GM12878 (cell line): ENCODE measurements at regions not wholly inside any gene's neighbourhood (a gene's known extent, or its start where the extent isn't known, plus 50 kb on each side); places are given as distances from the start of the nearest gene placed in this dataset.

ENCODE experiments used
- ATAC-seq: fragments of 200-7000 bp; cut with Tn5 transposase; 3 replicates; pipeline ENCODE4 v1.9.1; 2020; ENCODE audit warnings: mild to moderate bottlenecking, moderate library complexity
- BruUV-seq: library from RNA; stranded (reverse); fragments of 400-500 nt; replicated peaks from 2 replicates; lab custom pipeline; 2021; lab: Mats Ljungman, UMichigan
- CTCF ChIA-PET: fragments of 300-600 bp; sonication (Branson Sonifier 250); formaldehyde crosslinking; extraction: SDS; loops from one replicate; lab custom pipeline; 2021; ENCODE audit warnings: inconsistent platforms; lab: Yijun Ruan, JAX
- POLR2A ChIA-PET: fragments of 350-600 bp; formaldehyde crosslinking; extraction: SDS; loops from one replicate; lab custom pipeline; 2021; ENCODE audit warnings: inconsistent platforms; lab: Charles Lee
- RAD21 ChIA-PET: fragments of 300-600 bp; sonication (Branson Sonifier 250); formaldehyde crosslinking; loops from one replicate; lab custom pipeline; 2023; ENCODE audit warnings: antibody characterized with exemption; ENCODE audit not compliant: unreplicated experiment; lab: Charles Lee
- SMC1A ChIA-PET: fragments of 300-600 bp; sonication (Branson Sonifier 250); formaldehyde crosslinking; loops from one replicate; lab custom pipeline; 2023; ENCODE audit not compliant: unreplicated experiment, uncharacterized antibody; lab: Charles Lee
- DNase-seq: peaks from one replicate; pipeline ENCODE4 v3.0.0-alpha.2; 2011; ENCODE audit warnings: low read depth, low spot score
- FAIRE-seq: peaks from 3 replicates; lab custom pipeline; 2011; peaks lifted over from hg19 to GRCh38; lab: Jason Lieb, UNC
- H2AFZ ChIP-seq: 2 replicates; pipeline ENCODE4 v1.6.0; 2011; ENCODE audit warnings: low read depth, low read length, control low read depth; ENCODE audit not compliant: control insufficient read depth
- H3K27ac ChIP-seq: 2 replicates; pipeline ENCODE4 v1.5.1; 2011; ENCODE audit warnings: control low read depth; ENCODE audit not compliant: control insufficient read depth, insufficient read depth
- H3K27me3 ChIP-seq, 2 experiments: replicated peaks in 1 of 2; 2 replicates each; pipeline versions ENCODE4 v1.6.0 to v1.6.1; 2011; ENCODE audit warnings: low read length in 1 of 2; ENCODE audit not compliant: control insufficient read depth in 2 of 2, insufficient read depth in 2 of 2
- H3K36me3 ChIP-seq, 2 experiments: 2 replicates each; pipeline ENCODE4 v1.5.1; 2011; ENCODE audit warnings: low read length in 1 of 2; ENCODE audit not compliant: control insufficient read depth in 2 of 2, insufficient read depth in 2 of 2
- H3K4me1 ChIP-seq: 2 replicates; pipeline ENCODE4 v1.6.1; 2011; ENCODE audit warnings: mild to moderate bottlenecking, low read length, moderate library complexity, mixed read lengths; ENCODE audit not compliant: control insufficient read depth, insufficient read depth
- H3K4me2 ChIP-seq: 2 replicates; pipeline ENCODE4 v1.6.0; 2011; ENCODE audit warnings: control low read depth; ENCODE audit not compliant: control insufficient read depth, insufficient read depth
- H3K4me3 ChIP-seq: fragments of 200-600 bp; sonication (generic); 2 replicates; pipeline ENCODE4 v1.5.1; 2016
- H3K79me2 ChIP-seq: 2 replicates; pipeline ENCODE4 v1.6.0; 2011; ENCODE audit warnings: low read length; ENCODE audit not compliant: control insufficient read depth, insufficient read depth
- H3K9ac ChIP-seq: 2 replicates; pipeline ENCODE4 v1.8.0; 2011; ENCODE audit warnings: low read length, control low read depth, mixed read lengths; ENCODE audit not compliant: control insufficient read depth, insufficient read depth
- H3K9me3 ChIP-seq: replicated peaks from 3 replicates; pipeline ENCODE4 v1.5.1; 2011; ENCODE audit warnings: mild to moderate bottlenecking, low read length; ENCODE audit not compliant: control insufficient read depth, insufficient read depth
- H4K20me1 ChIP-seq: 2 replicates; pipeline ENCODE4 v1.6.0; 2011; ENCODE audit not compliant: control insufficient read depth, insufficient read depth
- CHD4 ChIP-seq: fragments of 200-600 bp; sonication (generic); IDR thresholded peaks from 2 replicates; pipeline ENCODE4 v1.6.1; 2016; ENCODE audit warnings: mild to moderate bottlenecking
- CREB1 ChIP-seq: IDR thresholded peaks from 2 replicates; pipeline ENCODE4 v1.6.1; 2012; ENCODE audit warnings: low read depth, mild to moderate bottlenecking, inconsistent platforms
- DPF2 ChIP-seq: fragments of 450-650 bp; IDR thresholded peaks from 2 replicates; pipeline ENCODE4 v1.6.1; 2017; ENCODE audit warnings: mild to moderate bottlenecking
- NRF1 ChIP-seq: conservative IDR thresholded peaks from 2 replicates; pipeline ENCODE4 v1.6.1; 2011; ENCODE audit warnings: mild to moderate bottlenecking, low read depth, low read length, improper control_type of control experiment
- SREBF2 ChIP-seq: IDR thresholded peaks from 2 replicates; pipeline ENCODE4 v1.6.1; 2012; ENCODE audit warnings: mild to moderate bottlenecking, low read length
- WGBS: methylation state at CpG from one replicate; pipeline ENCODE4 v1.1.6; 2016; ENCODE audit warnings: low lambda C conversion rate; ENCODE audit not compliant: insufficient replicate concordance, insufficient coverage; ENCODE audit errors: missing lambda C conversion rate; 5-methylcytosine and 5-hydroxymethylcytosine counted together
- in situ Hi-C: fragments of 300-500 bp; cut with MboI; formaldehyde crosslinking; loops from 9 replicates; pipeline ENCODE4 v1.14.3; 2018; ENCODE audit warnings: mixed read lengths
- intact Hi-C: fragments of 100-400 bp; cut with micrococcal nuclease; formaldehyde crosslinking; loops from one replicate; pipeline ENCODE4 v1.14.2; 2022; ENCODE audit not compliant: unreplicated experiment
- TF ChIP-seq, protein P1 (sequence below): IDR thresholded peaks from 2 replicates; pipeline ENCODE4 v1.6.1; 2012; ENCODE audit warnings: mild to moderate bottlenecking, low read depth, low read length
- TF ChIP-seq, protein P2 (sequence below): IDR thresholded peaks from 2 replicates; pipeline ENCODE4 v1.6.1; 2011; ENCODE audit warnings: borderline replicate concordance, low read depth, mild to moderate bottlenecking, moderate library complexity, low read length; ENCODE audit not compliant: insufficient read depth, poor library complexity, severe bottlenecking
- TF ChIP-seq, protein P3 (sequence below): fragments of 450-650 bp; IDR thresholded peaks from 2 replicates; pipeline ENCODE4 v1.6.1; 2016; ENCODE audit warnings: mild to moderate bottlenecking, moderate library complexity, borderline replicate concordance
- TF ChIP-seq, protein P4 (sequence below): fragments of 450-650 bp; IDR thresholded peaks from 2 replicates; pipeline ENCODE4 v1.6.1; 2014; ENCODE audit warnings: mild to moderate bottlenecking

DNA sequence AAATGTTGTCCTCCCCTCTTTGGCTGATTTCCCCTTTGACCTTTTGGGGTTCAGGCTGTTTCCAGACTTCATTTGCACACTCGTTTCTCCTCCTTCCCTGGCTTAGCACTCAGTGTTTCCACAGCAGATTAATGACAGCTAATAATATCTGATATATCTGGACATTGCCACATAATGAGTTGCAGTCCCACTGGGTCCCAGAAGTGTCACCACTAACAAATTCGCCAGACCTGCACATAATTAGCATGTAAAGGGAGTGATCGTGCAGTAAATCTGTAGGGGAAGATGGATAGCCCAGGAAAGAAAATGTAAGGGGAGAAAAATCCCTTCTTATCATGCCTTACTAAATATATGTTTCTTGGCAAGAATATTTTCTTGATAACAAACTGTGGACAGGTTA is 922.1 kb downstream of the TFAP2A start:
- FAIRE-seq (no peak), DNase-seq (no peak), ATAC-seq (no peak)
- 26% methylated on average over 3 of the region's 3 CpGs for WGBS
- intact Hi-C loops (no loop called here), in situ Hi-C loops (no loop called here)
- no peak overlapping the region for H3K4me3 ChIP-seq
- H3K9ac ChIP-seq, result no peak overlapping the region
- H4K20me1 ChIP-seq, result no peaks in the 10 kb centered on the region
- H2AFZ ChIP-seq, result no peak overlapping the region
- H3K27ac ChIP-seq, result no peak overlapping the region
- H3K4me1 ChIP-seq, result no peaks in the 10 kb centered on the region
- ChIA-PET POLR2A (interaction anchor here (0.6 kb wide), 1 partner anchor 32 kb away, joined by 3 read pairs; no protein-coding TSS in a partner anchor), RAD21 (interaction anchor here (1.1 kb wide), 1 partner anchor 9 kb away, joined by 4 read pairs; no protein-coding TSS in a partner anchor), SMC1A (interaction anchor here (0.9 to 2.6 kb wide), 5 partner anchors 8 to 15 kb away, joined by 3 to 6 read pairs (median 4); no protein-coding TSS in a partner anchor), CTCF (interaction anchor here (1.0 kb wide), 1 partner anchor 9 kb away, joined by 3 read pairs; no protein-coding TSS in a partner anchor)
- BruUV-seq, result no TSS peak
- no peaks in the 10 kb centered on the region for H3K9me3 ChIP-seq
- H3K4me2 ChIP-seq, result no peak overlapping the region
- no peaks in the 10 kb centered on the region for H3K79me2 ChIP-seq
- no peaks in the 10 kb centered on the region for H3K36me3 ChIP-seq
- H3K27me3 ChIP-seq, result no peaks in the 10 kb centered on the region
- no peak for TF ChIP-seq SREBF2
- TF ChIP-seq NRF1, result no peak
- TF ChIP-seq, protein P1, sequence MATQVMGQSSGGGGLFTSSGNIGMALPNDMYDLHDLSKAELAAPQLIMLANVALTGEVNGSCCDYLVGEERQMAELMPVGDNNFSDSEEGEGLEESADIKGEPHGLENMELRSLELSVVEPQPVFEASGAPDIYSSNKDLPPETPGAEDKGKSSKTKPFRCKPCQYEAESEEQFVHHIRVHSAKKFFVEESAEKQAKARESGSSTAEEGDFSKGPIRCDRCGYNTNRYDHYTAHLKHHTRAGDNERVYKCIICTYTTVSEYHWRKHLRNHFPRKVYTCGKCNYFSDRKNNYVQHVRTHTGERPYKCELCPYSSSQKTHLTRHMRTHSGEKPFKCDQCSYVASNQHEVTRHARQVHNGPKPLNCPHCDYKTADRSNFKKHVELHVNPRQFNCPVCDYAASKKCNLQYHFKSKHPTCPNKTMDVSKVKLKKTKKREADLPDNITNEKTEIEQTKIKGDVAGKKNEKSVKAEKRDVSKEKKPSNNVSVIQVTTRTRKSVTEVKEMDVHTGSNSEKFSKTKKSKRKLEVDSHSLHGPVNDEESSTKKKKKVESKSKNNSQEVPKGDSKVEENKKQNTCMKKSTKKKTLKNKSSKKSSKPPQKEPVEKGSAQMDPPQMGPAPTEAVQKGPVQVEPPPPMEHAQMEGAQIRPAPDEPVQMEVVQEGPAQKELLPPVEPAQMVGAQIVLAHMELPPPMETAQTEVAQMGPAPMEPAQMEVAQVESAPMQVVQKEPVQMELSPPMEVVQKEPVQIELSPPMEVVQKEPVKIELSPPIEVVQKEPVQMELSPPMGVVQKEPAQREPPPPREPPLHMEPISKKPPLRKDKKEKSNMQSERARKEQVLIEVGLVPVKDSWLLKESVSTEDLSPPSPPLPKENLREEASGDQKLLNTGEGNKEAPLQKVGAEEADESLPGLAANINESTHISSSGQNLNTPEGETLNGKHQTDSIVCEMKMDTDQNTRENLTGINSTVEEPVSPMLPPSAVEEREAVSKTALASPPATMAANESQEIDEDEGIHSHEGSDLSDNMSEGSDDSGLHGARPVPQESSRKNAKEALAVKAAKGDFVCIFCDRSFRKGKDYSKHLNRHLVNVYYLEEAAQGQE, result no peak
- TF ChIP-seq CREB1, result no peak
- no peak for TF ChIP-seq DPF2
- TF ChIP-seq, protein P2, sequence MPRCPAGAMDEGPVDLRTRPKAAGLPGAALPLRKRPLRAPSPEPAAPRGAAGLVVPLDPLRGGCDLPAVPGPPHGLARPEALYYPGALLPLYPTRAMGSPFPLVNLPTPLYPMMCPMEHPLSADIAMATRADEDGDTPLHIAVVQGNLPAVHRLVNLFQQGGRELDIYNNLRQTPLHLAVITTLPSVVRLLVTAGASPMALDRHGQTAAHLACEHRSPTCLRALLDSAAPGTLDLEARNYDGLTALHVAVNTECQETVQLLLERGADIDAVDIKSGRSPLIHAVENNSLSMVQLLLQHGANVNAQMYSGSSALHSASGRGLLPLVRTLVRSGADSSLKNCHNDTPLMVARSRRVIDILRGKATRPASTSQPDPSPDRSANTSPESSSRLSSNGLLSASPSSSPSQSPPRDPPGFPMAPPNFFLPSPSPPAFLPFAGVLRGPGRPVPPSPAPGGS, result no peak
- TF ChIP-seq CHD4, result no peak
- TF ChIP-seq, protein P3, sequence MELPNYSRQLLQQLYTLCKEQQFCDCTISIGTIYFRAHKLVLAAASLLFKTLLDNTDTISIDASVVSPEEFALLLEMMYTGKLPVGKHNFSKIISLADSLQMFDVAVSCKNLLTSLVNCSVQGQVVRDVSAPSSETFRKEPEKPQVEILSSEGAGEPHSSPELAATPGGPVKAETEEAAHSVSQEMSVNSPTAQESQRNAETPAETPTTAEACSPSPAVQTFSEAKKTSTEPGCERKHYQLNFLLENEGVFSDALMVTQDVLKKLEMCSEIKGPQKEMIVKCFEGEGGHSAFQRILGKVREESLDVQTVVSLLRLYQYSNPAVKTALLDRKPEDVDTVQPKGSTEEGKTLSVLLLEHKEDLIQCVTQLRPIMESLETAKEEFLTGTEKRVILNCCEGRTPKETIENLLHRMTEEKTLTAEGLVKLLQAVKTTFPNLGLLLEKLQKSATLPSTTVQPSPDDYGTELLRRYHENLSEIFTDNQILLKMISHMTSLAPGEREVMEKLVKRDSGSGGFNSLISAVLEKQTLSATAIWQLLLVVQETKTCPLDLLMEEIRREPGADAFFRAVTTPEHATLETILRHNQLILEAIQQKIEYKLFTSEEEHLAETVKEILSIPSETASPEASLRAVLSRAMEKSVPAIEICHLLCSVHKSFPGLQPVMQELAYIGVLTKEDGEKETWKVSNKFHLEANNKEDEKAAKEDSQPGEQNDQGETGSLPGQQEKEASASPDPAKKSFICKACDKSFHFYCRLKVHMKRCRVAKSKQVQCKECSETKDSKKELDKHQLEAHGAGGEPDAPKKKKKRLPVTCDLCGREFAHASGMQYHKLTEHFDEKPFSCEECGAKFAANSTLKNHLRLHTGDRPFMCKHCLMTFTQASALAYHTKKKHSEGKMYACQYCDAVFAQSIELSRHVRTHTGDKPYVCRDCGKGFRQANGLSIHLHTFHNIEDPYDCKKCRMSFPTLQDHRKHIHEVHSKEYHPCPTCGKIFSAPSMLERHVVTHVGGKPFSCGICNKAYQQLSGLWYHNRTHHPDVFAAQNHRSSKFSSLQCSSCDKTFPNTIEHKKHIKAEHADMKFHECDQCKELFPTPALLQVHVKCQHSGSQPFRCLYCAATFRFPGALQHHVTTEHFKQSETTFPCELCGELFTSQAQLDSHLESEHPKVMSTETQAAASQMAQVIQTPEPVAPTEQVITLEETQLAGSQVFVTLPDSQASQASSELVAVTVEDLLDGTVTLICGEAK, result no peak
- TF ChIP-seq, protein P4, sequence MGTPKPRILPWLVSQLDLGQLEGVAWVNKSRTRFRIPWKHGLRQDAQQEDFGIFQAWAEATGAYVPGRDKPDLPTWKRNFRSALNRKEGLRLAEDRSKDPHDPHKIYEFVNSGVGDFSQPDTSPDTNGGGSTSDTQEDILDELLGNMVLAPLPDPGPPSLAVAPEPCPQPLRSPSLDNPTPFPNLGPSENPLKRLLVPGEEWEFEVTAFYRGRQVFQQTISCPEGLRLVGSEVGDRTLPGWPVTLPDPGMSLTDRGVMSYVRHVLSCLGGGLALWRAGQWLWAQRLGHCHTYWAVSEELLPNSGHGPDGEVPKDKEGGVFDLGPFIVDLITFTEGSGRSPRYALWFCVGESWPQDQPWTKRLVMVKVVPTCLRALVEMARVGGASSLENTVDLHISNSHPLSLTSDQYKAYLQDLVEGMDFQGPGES, result no peak
